Endodermal cell (in vitro differentiated cells): ENCODE measurements at regions not wholly inside any gene's neighbourhood (a gene's known extent, or its start where the extent isn't known, plus 50 kb on each side); places are given as distances from the start of the nearest gene placed in this dataset.

Source experiments
- DNase-seq: peaks from one replicate; pipeline ENCODE4 v3.0.0-alpha.2; 2017
- H3K27ac ChIP-seq: 2 replicates; pipeline ENCODE4 v1.5.1; 2013; ENCODE audit warnings: mild to moderate bottlenecking, low read depth, low read length, moderate library complexity
- H3K27me3 ChIP-seq: 2 replicates; pipeline ENCODE4 v1.6.1; 2013; ENCODE audit warnings: mild to moderate bottlenecking, low read length, moderate library complexity; ENCODE audit not compliant: insufficient read depth, control insufficient read depth, poor library complexity, severe bottlenecking
- H3K36me3 ChIP-seq: 2 replicates; pipeline ENCODE4 v1.7.0; 2013; ENCODE audit warnings: mild to moderate bottlenecking, low read length, moderate library complexity; ENCODE audit not compliant: control insufficient read depth, insufficient read depth
- H3K4me1 ChIP-seq: one replicate; pipeline ENCODE4 v1.7.0; 2013; ENCODE audit warnings: low read length; ENCODE audit not compliant: control insufficient read depth, insufficient read depth
- H3K4me3 ChIP-seq: 2 replicates; pipeline ENCODE4 v1.5.1; 2013; ENCODE audit warnings: mild to moderate bottlenecking, low read length, moderate library complexity
- H3K9ac ChIP-seq: 2 replicates; pipeline ENCODE4 v1.6.1; 2013; ENCODE audit warnings: mild to moderate bottlenecking, low read length, moderate library complexity; ENCODE audit not compliant: poor library complexity, severe bottlenecking; ENCODE audit errors: extremely low read depth
- H3K9me3 ChIP-seq: 2 replicates; pipeline ENCODE4 v1.6.1; 2013; ENCODE audit warnings: mild to moderate bottlenecking, low read length, moderate library complexity; ENCODE audit not compliant: control insufficient read depth
- H3K27ac Mint-ChIP-seq: 2 replicates; pipeline ENCODE4 v1.8.0; 2020; ENCODE audit warnings: mixed read lengths
- H3K27me3 Mint-ChIP-seq: 2 replicates; pipeline ENCODE4 v1.8.0; 2021; ENCODE audit warnings: mild to moderate bottlenecking, mixed read lengths; ENCODE audit not compliant: insufficient read depth
- H3K36me3 Mint-ChIP-seq: 2 replicates; pipeline ENCODE4 v1.8.0; 2020; ENCODE audit warnings: low read depth, mixed read lengths
- H3K4me1 Mint-ChIP-seq: 2 replicates; pipeline ENCODE4 v1.8.0; 2020; ENCODE audit warnings: mixed read lengths
- H3K4me3 Mint-ChIP-seq: 2 replicates; pipeline ENCODE4 v1.8.0; 2020; ENCODE audit warnings: mild to moderate bottlenecking, moderate library complexity, mixed read lengths
- H3K9me3 Mint-ChIP-seq: 2 replicates; pipeline ENCODE4 v1.8.0; 2020; ENCODE audit warnings: mild to moderate bottlenecking, mixed read lengths
- CTCF ChIP-seq: fragments of 200-600 bp; sonication (generic); conservative IDR thresholded peaks from 2 replicates; pipeline ENCODE4 v1.5.0; 2021; ENCODE audit warnings: antibody characterized with exemption, mild to moderate bottlenecking
- WGBS, 2 experiments: methylation state at CpG; one replicate each; pipeline versions ENCODE4 v1.1.5 to v1.1.7; 2013; ENCODE audit warnings: missing lambda C conversion rate in 2 of 2, mixed read lengths in 1 of 2; ENCODE audit not compliant: insufficient coverage in 1 of 2, insufficient read length in 1 of 2; 5-methylcytosine and 5-hydroxymethylcytosine counted together

DNA sequence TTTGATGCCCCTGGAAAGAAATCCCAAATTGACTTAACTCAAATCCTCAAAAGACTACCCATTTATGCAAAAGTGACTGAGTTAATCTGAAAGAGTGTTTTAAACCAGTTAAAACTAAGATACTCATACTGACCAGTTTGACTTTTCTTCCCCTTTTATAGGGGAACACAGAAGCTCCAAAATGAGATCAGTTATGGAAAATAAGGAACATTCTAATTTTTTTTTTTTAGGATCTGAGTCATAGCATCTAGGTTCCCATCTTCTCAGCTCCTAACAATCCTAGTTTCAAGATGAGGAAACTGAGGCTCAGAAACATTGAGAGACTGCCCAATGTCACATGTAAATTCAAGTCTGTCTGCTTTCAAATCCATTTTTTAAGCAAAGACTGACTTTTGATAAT is 231.1 kb upstream of the RUNX1 start:
- Mint-ChIP-seq H3K4me3 (no peak overlapping the region), H3K9me3 (no peaks in the 10 kb centered on the region), H3K4me1 (no peaks in the 10 kb centered on the region), H3K36me3 (no peaks in the 10 kb centered on the region), H3K27ac (no peak overlapping the region), H3K27me3 (no peaks in the 10 kb centered on the region)
- H3K27me3 ChIP-seq = no peaks in the 10 kb centered on the region
- H3K9ac ChIP-seq = no peak overlapping the region
- no peak overlapping the region for H3K27ac ChIP-seq
- H3K9me3 ChIP-seq = no peaks in the 10 kb centered on the region
- DNase-seq = no peak
- TF ChIP-seq CTCF = no peak
- no peak overlapping the region for H3K4me3 ChIP-seq
- H3K36me3 ChIP-seq = no peaks in the 10 kb centered on the region
- H3K4me1 ChIP-seq = peaks cover 2% of the 10 kb centered on the region

- TF ChIP-seq CTCF = no peak
- H3K4me3 Mint-ChIP-seq = no peak overlapping the region
- peaks cover 4% of the 10 kb centered on the region for H3K9me3 ChIP-seq
- peaks cover 2% of the 10 kb centered on the region for H3K4me1 ChIP-seq
- peaks cover 13% of the 10 kb centered on the region for H3K4me1 Mint-ChIP-seq
- H3K27ac Mint-ChIP-seq = no peak overlapping the region
- H3K36me3 Mint-ChIP-seq = no peaks in the 10 kb centered on the region
- no peak overlapping the region for H3K9ac ChIP-seq
- 83 to 97% methylated on average over 2 to 3 of the region's 3 CpGs for WGBS, 2 experiments
- no peak for DNase-seq
- H3K36me3 ChIP-seq = no peaks in the 10 kb centered on the region
- no peaks in the 10 kb centered on the region for H3K27me3 ChIP-seq
- no peak overlapping the region for H3K27ac ChIP-seq
- H3K27me3 Mint-ChIP-seq = no peaks in the 10 kb centered on the region
- no peak overlapping the region for H3K4me3 ChIP-seq
- H3K9me3 Mint-ChIP-seq = peaks cover 12% of the 10 kb centered on the region
Observed at GRCh38 chr21:35275776-35276175, 226.7 kb upstream of the RUNX1 start.

- peaks cover 4% of the 10 kb centered on the region for H3K9me3 ChIP-seq
- peaks cover 2% of the 10 kb centered on the region for H3K4me1 ChIP-seq
- Mint-ChIP-seq H3K27ac (no peak overlapping the region), H3K9me3 (peaks cover 15% of the 10 kb centered on the region), H3K36me3 (no peaks in the 10 kb centered on the region), H3K4me3 (no peak overlapping the region), H3K27me3 (no peaks in the 10 kb centered on the region), H3K4me1 (peaks cover 13% of the 10 kb centered on the region)
- TF ChIP-seq CTCF = no peak
- WGBS, 2 experiments = 91 to 92% methylated on average over 5 to 6 of the region's 7 CpGs
- no peak overlapping the region for H3K4me3 ChIP-seq
- no peaks in the 10 kb centered on the region for H3K36me3 ChIP-seq
- no peak for DNase-seq
- H3K9ac ChIP-seq = no peak overlapping the region
- H3K27ac ChIP-seq = no peak overlapping the region
- H3K27me3 ChIP-seq = no peaks in the 10 kb centered on the region
Observed at GRCh38 chr21:35274923-35275322, 225.8 kb upstream of the RUNX1 start.
